ENCODE measurements at regions not wholly inside any gene's neighbourhood (a gene's known extent, or its start where the extent isn't known, plus 50 kb on each side); places are given as distances from the start of the nearest gene placed in this dataset.

DNA sequence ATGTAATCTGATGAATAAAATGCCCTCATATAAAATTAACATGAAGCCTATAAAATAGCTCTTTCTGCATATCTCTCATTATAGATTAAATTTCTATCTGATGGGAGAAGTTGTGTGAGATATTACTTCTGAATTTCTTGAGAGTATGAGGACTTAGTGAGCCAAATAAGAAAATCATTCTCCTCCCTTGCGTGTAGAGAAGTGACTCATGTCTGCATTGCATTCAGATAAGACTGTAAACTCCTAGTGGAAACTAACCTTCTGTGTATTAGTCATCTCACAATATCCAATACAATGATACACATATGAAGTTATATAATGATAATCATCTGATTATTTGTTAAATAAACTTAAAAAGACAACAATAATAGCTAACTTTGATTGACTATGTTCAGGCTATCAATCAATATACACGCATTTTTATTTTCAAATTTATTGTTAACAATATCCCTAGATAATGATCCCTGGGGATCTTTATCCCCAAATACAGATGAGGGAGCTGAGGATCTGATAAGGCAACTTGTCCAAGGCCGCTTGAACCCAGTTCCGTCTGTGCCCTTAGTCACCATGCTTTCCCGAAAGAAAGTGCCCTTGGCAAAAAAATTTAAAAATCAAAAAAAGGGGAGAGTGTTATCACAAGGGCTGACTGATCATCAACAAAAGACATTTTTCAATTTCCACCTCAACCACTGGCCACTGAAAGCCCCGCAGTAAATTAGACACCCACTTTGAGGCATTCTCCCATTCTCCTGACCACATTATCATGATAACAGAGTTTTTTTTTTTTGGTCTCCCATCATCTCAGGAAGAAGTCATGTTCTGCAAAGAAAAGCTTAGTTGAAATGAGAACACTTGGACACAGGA lies 189.2 kb upstream of the RASSF8 start:
- Histone ChIP-seq H3K27me3 (no peaks in the 10 kb centered on the region), H3K36me3 (no peaks in the 10 kb centered on the region), H3K4me1 (no peaks in the 10 kb centered on the region), H3K27ac (replicated peaks in 1 of 4) (no peak overlapping the region), H3K4me3 (no peak overlapping the region), H3K9me3 (no peaks in the 10 kb centered on the region)
- 77% methylated on average over 6 of the region's 6 CpGs for WGBS
- TF ChIP-seq EP300 (IDR thresholded peaks at IDR 0.05) (no peak), POLR2A (IDR thresholded peaks at IDR 0.05; ENCODE audit: low read depth) (no peak), POLR2AphosphoS5 (IDR thresholded peaks at IDR 0.05) (no peak)
- TF ChIP-seq, protein P1, sequence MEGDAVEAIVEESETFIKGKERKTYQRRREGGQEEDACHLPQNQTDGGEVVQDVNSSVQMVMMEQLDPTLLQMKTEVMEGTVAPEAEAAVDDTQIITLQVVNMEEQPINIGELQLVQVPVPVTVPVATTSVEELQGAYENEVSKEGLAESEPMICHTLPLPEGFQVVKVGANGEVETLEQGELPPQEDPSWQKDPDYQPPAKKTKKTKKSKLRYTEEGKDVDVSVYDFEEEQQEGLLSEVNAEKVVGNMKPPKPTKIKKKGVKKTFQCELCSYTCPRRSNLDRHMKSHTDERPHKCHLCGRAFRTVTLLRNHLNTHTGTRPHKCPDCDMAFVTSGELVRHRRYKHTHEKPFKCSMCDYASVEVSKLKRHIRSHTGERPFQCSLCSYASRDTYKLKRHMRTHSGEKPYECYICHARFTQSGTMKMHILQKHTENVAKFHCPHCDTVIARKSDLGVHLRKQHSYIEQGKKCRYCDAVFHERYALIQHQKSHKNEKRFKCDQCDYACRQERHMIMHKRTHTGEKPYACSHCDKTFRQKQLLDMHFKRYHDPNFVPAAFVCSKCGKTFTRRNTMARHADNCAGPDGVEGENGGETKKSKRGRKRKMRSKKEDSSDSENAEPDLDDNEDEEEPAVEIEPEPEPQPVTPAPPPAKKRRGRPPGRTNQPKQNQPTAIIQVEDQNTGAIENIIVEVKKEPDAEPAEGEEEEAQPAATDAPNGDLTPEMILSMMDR (IDR thresholded peaks at IDR 0.05) = no peak
- intact Hi-C loops (cut with DNase I) = no loop called here
- DNase-seq (ENCODE audit: extremely low spot score) = no peak

GRCh38 chr12:25771041-25771440 lies 187.4 kb upstream of the RASSF8 start:
- intact Hi-C loops (cut with DNase I) = no loop called here
- H3K4me3 ChIP-seq = no peak overlapping the region
- no peaks in the 10 kb centered on the region for H3K36me3 ChIP-seq
- 33% methylated on average over 2 of the region's 2 CpGs for WGBS
- no peaks in the 10 kb centered on the region for H3K27me3 ChIP-seq
- no peaks in the 10 kb centered on the region for H3K4me1 ChIP-seq
- no peaks in the 10 kb centered on the region for H3K9me3 ChIP-seq
- H3K27ac ChIP-seq (replicated peaks in 1 of 4) = no peak overlapping the region
- TF ChIP-seq, protein P1 (IDR thresholded peaks at IDR 0.05) = no peak
- TF ChIP-seq POLR2A (IDR thresholded peaks at IDR 0.05; ENCODE audit: low read depth) (no peak), POLR2AphosphoS5 (IDR thresholded peaks at IDR 0.05) (no peak), EP300 (IDR thresholded peaks at IDR 0.05) (no peak)
- no peak for DNase-seq (ENCODE audit: extremely low spot score)

GRCh38 chr12:25771476-25771875 lies 187.0 kb upstream of the RASSF8 start:
- H3K27ac ChIP-seq (replicated peaks in 1 of 4) = no peak overlapping the region
- no peaks in the 10 kb centered on the region for H3K4me1 ChIP-seq
- H3K36me3 ChIP-seq = no peaks in the 10 kb centered on the region
- H3K27me3 ChIP-seq = no peaks in the 10 kb centered on the region
- H3K4me3 ChIP-seq = no peak overlapping the region
- intact Hi-C loops (cut with DNase I) = no loop called here
- no peaks in the 10 kb centered on the region for H3K9me3 ChIP-seq
- TF ChIP-seq EP300 (IDR thresholded peaks at IDR 0.05) (no peak), POLR2AphosphoS5 (IDR thresholded peaks at IDR 0.05) (no peak), POLR2A (IDR thresholded peaks at IDR 0.05; ENCODE audit: low read depth) (no peak)
- TF ChIP-seq, protein P1 (IDR thresholded peaks at IDR 0.05) = no peak
- no peak for DNase-seq (ENCODE audit: extremely low spot score)
- 76% methylated on average over 4 of the region's 4 CpGs for WGBS

DNA sequence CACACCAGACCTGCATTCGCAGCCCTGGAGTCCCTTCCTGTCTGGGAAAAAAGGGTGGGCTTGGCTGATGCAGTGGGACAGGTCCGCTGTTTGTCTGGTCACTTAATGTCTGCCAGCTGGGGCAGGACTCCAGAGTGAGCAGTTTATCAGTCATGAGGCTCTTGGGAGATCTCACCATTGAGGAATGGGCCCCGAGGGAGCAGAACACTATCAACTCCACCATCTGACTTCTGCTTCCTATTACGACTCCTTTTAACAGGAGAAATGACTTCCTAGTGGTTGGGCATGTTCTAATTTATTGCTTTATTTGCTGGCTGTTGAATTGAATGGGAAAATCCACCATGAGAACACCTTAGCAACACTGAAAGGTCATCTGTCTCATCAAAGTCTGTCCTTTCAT lies 182.5 kb upstream of the RASSF8 start:
- no peak for TF ChIP-seq POLR2A (IDR thresholded peaks at IDR 0.05; ENCODE audit: low read depth)
- TF ChIP-seq POLR2AphosphoS5 (IDR thresholded peaks at IDR 0.05) = no peak
- TF ChIP-seq, protein P1 (IDR thresholded peaks at IDR 0.05) = no peak
- TF ChIP-seq EP300 (IDR thresholded peaks at IDR 0.05) = no peak
- Histone ChIP-seq H3K4me3 (no peak overlapping the region), H3K9me3 (no peaks in the 10 kb centered on the region), H3K27me3 (no peaks in the 10 kb centered on the region), H3K27ac (replicated peaks in 1 of 4) (no peak overlapping the region), H3K36me3 (no peaks in the 10 kb centered on the region), H3K4me1 (no peaks in the 10 kb centered on the region)
- 63% methylated on average over 4 of the region's 4 CpGs for WGBS
- intact Hi-C loops (cut with DNase I) = no loop called here
- no peak for DNase-seq (ENCODE audit: extremely low spot score)

Data from esophagus muscularis mucosa (tissue), 4 donors.